HEK293 (cell line): ENCODE measurements at regions not wholly inside any gene's neighbourhood (a gene's known extent, or its start where the extent isn't known, plus 50 kb on each side); places are given as distances from the start of the nearest gene placed in this dataset.

ENCODE experiments used
- CTCF ChIA-PET: fragments of 350-600 bp; formaldehyde crosslinking; extraction: SDS; loops from one replicate; lab custom pipeline; 2021; ENCODE audit warnings: antibody characterized with exemption; lab: Yijun Ruan, JAX
- POLR2A ChIA-PET: fragments of 300-600 bp; formaldehyde crosslinking; extraction: SDS; loops from one replicate; lab custom pipeline; 2020; ENCODE audit warnings: antibody characterized with exemption, inconsistent platforms; lab: Yijun Ruan, JAX
- H3K27ac ChIP-seq: fragments of 200-500 bp; sonication (Bioruptor generic); 2 replicates; pipeline ENCODE4 v1.5.1; 2014; ENCODE audit warnings: low read depth, low read length, control low read depth, inconsistent platforms; ENCODE audit errors: extremely low read depth
- H3K36me3 ChIP-seq, 2 experiments: fragments of 200-500 bp in 1 of 2; sonication (Bioruptor generic) in 1 of 2; 1 replicate in 1 of 2; 2 replicates in 1 of 2; pipeline ENCODE4 v1.5.1; 2014 to 2017; ENCODE audit warnings: inconsistent platforms in 2 of 2, low read length in 2 of 2; ENCODE audit not compliant: control insufficient read depth in 2 of 2, insufficient read depth in 1 of 2
- H3K4me1 ChIP-seq: fragments of 200-500 bp; sonication (Bioruptor generic); 2 replicates; pipeline ENCODE4 v1.5.1; 2014; ENCODE audit warnings: mild to moderate bottlenecking, low read length, inconsistent platforms; ENCODE audit not compliant: control insufficient read depth, insufficient read depth
- H3K4me3 ChIP-seq: 2 replicates; pipeline ENCODE4 v1.5.1; 2011; ENCODE audit warnings: low read depth, mild to moderate bottlenecking, control low read depth, low read length, moderate library complexity
- H3K9me3 ChIP-seq: fragments of 200-500 bp; sonication (Bioruptor generic); 2 replicates; pipeline ENCODE4 v1.5.1; 2014; ENCODE audit warnings: low read depth, low read length, inconsistent platforms; ENCODE audit not compliant: control insufficient read depth, insufficient read depth
- BCL6B ChIP-seq: fragments of 450-650 bp; formaldehyde crosslinking; IDR thresholded peaks from 2 replicates; pipeline ENCODE4 v1.5.1; 2017; ENCODE audit warnings: missing biosample characterization, missing genetic modification characterization
- HOXA7 ChIP-seq: sonication (generic); formaldehyde crosslinking; IDR thresholded peaks from 2 replicates; pipeline ENCODE4 v1.8.1; 2022; ENCODE audit warnings: missing genetic modification reagents, borderline replicate concordance
- PRDM10 ChIP-seq: fragments of 450-650 bp; formaldehyde crosslinking; IDR thresholded peaks from 2 replicates; pipeline ENCODE4 v1.5.1; 2016; ENCODE audit warnings: missing biosample characterization, missing genetic modification characterization
- SCRT1 ChIP-seq: fragments of 450-650 bp; formaldehyde crosslinking; IDR thresholded peaks from 2 replicates; pipeline ENCODE4 v1.5.1; 2016; ENCODE audit warnings: missing biosample characterization, missing genetic modification characterization, borderline replicate concordance
- ZFP3 ChIP-seq: fragments of 450-650 bp; formaldehyde crosslinking; IDR thresholded peaks from 2 replicates; pipeline ENCODE4 v1.5.1; 2016; ENCODE audit warnings: low read depth, missing biosample characterization, missing genetic modification characterization
- ZNF112 ChIP-seq: fragments of 450-650 bp; formaldehyde crosslinking; IDR thresholded peaks from 2 replicates; pipeline ENCODE4 v1.5.0; 2017; ENCODE audit warnings: missing biosample characterization, missing genetic modification characterization
- ZNF302 ChIP-seq: fragments of 450-650 bp; formaldehyde crosslinking; IDR thresholded peaks from 2 replicates; pipeline ENCODE4 v1.5.1; 2016; ENCODE audit warnings: missing biosample characterization, missing genetic modification characterization, low read depth
- ZNF624 ChIP-seq: fragments of 450-650 bp; formaldehyde crosslinking; IDR thresholded peaks from 2 replicates; pipeline ENCODE4 v1.5.1; 2017; ENCODE audit warnings: missing biosample characterization, missing genetic modification characterization
- ZXDB ChIP-seq: fragments of 450-650 bp; formaldehyde crosslinking; IDR thresholded peaks from 2 replicates; pipeline ENCODE4 v1.5.1; 2016; ENCODE audit warnings: missing biosample characterization, missing genetic modification characterization
- TF ChIP-seq, protein P1 (sequence below): fragments of 450-650 bp; formaldehyde crosslinking; IDR thresholded peaks from 2 replicates; pipeline ENCODE4 v1.5.1; 2016; ENCODE audit warnings: missing biosample characterization, missing genetic modification characterization, borderline replicate concordance
- TF ChIP-seq, protein P2 (sequence below): fragments of 450-650 bp; IDR thresholded peaks from 2 replicates; pipeline ENCODE4 v1.5.1; 2018; ENCODE audit warnings: missing biosample characterization, mild to moderate bottlenecking, missing genetic modification characterization

GRCh38 chr11:95595541-95595940, 194.0 kb downstream of the FAM76B start:
- ChIA-PET CTCF (interaction anchor here (1.2 kb wide), 1 partner anchor 12 kb away, joined by 3 read pairs; no protein-coding TSS in a partner anchor), POLR2A (no interaction called here)
- no peaks in the 10 kb centered on the region for H3K4me1 ChIP-seq
- H3K4me3 ChIP-seq = no peak overlapping the region
- no peaks in the 10 kb centered on the region for H3K9me3 ChIP-seq
- H3K36me3 ChIP-seq = no peaks in the 10 kb centered on the region
- H3K27ac ChIP-seq = no peak overlapping the region
- no peak for TF ChIP-seq ZNF302

DNA sequence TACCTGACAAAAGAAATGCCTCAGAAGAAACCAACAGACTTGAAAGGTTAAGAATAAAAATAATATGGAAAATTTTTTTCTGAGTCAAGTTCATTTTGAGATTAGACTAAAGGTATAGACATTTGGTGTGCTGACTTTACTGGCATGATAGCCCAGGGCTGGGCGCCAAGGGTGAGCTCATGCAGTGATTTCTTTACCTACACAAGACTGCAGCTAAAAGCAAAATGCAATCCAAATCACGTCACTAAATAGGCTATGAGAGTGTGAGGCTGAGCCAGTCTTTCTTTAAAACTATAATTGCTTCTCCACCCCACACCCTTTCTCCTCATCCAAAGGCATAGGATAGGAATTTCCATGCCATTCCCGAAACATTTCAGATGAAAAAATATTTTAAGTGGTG, 196.5 kb downstream of the FAM76B start:
- Histone ChIP-seq H3K9me3 (no peaks in the 10 kb centered on the region), H3K36me3 (no peaks in the 10 kb centered on the region), H3K4me3 (no peak overlapping the region), H3K27ac (no peak overlapping the region), H3K4me1 (no peaks in the 10 kb centered on the region)
- ChIA-PET POLR2A (interaction anchor here (1.4 kb wide), 1 partner anchor 362 kb away, joined by 3 read pairs; the partner anchor contains the start of gene SESN3), CTCF (interaction anchor here (0.6 kb wide), 2 partner anchors 112 to 361 kb away, joined by 3 read pairs; no protein-coding TSS in a partner anchor)
- TF ChIP-seq SCRT1 (tag by site-specific recombination) = no peak
- TF ChIP-seq, protein P1, sequence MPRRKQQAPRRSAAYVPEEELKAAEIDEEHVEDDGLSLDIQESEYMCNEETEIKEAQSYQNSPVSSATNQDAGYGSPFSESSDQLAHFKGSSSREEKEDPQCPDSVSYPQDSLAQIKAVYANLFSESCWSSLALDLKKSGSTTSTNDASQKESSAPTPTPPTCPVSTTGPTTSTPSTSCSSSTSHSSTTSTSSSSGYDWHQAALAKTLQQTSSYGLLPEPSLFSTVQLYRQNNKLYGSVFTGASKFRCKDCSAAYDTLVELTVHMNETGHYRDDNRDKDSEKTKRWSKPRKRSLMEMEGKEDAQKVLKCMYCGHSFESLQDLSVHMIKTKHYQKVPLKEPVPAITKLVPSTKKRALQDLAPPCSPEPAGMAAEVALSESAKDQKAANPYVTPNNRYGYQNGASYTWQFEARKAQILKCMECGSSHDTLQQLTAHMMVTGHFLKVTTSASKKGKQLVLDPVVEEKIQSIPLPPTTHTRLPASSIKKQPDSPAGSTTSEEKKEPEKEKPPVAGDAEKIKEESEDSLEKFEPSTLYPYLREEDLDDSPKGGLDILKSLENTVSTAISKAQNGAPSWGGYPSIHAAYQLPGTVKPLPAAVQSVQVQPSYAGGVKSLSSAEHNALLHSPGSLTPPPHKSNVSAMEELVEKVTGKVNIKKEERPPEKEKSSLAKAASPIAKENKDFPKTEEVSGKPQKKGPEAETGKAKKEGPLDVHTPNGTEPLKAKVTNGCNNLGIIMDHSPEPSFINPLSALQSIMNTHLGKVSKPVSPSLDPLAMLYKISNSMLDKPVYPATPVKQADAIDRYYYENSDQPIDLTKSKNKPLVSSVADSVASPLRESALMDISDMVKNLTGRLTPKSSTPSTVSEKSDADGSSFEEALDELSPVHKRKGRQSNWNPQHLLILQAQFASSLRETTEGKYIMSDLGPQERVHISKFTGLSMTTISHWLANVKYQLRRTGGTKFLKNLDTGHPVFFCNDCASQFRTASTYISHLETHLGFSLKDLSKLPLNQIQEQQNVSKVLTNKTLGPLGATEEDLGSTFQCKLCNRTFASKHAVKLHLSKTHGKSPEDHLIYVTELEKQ = no peak
- TF ChIP-seq, protein P2, sequence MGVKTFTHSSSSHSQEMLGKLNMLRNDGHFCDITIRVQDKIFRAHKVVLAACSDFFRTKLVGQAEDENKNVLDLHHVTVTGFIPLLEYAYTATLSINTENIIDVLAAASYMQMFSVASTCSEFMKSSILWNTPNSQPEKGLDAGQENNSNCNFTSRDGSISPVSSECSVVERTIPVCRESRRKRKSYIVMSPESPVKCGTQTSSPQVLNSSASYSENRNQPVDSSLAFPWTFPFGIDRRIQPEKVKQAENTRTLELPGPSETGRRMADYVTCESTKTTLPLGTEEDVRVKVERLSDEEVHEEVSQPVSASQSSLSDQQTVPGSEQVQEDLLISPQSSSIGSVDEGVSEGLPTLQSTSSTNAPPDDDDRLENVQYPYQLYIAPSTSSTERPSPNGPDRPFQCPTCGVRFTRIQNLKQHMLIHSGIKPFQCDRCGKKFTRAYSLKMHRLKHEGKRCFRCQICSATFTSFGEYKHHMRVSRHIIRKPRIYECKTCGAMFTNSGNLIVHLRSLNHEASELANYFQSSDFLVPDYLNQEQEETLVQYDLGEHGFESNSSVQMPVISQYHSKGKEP (tag by site-specific recombination) = 0 out of 2 replicates have a peak, but pooled peaks have one; percentile 27

- TF ChIP-seq, protein P1 = no peak
- TF ChIP-seq ZFP3 (tag by site-specific recombination) = no peak
- no peak for TF ChIP-seq ZNF112 (tag by site-specific recombination)
- POLR2A ChIA-PET = interaction anchor here (1.4 kb wide), 1 partner anchor 361 kb away, joined by 3 read pairs; the partner anchor contains the start of gene SESN3
- CTCF ChIA-PET = interaction anchor here (0.6 to 0.9 kb wide), 3 partner anchors 113 to 360 kb away, joined by 3 read pairs; no protein-coding TSS in a partner anchor
- Histone ChIP-seq H3K27ac (no peak overlapping the region), H3K36me3 (no peaks in the 10 kb centered on the region), H3K9me3 (no peaks in the 10 kb centered on the region), H3K4me1 (no peaks in the 10 kb centered on the region), H3K4me3 (no peak overlapping the region)
Measured at GRCh38 chr11:95592471-95592870, 197.1 kb downstream of the FAM76B start.

DNA sequence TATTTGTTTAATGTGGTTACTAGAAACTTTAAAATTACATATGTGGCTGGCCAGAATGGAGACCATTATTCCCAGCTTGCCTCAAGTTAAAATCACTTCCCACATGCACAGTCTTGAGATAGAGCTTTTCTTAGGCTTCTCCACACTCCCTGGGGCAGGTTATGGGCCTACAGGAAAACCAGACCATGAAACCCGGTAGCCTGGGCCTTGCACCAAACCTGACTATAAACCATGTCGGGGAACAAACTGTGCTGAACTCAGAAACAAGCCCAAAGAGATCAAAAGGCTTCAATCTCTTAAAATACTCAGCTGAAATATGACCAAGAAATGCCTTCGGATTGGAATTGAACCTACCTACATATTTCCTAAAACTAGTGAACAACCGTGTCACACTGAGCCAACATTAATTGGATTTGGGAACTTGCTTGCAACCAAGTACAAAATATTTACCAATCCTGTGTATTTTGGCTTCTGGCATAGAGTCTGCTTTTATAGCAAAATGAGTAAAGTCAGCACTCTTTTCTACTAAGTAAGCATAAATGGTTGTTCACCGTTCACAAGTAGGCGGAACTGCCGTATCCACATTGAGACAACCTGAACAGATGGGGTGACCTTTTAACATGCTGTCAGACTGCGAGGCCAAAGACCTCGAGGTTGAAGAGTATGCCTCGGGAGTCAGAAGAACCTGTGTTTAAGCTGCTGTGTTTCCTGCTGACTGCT, 199.5 kb downstream of the FAM76B start:
- H3K36me3 ChIP-seq = no peaks in the 10 kb centered on the region
- ChIA-PET CTCF (interaction anchor here (0.7 kb wide), 1 partner anchor 214 kb away, joined by 3 read pairs; no protein-coding TSS in a partner anchor), POLR2A (no interaction called here)
- H3K4me1 ChIP-seq = no peaks in the 10 kb centered on the region
- H3K9me3 ChIP-seq = no peaks in the 10 kb centered on the region
- no peak overlapping the region for H3K27ac ChIP-seq
- no peak overlapping the region for H3K4me3 ChIP-seq
- no peak for TF ChIP-seq ZNF624 (tag by site-specific recombination)
- TF ChIP-seq HOXA7 (CRISPR knock-in tag) = no peak
- no peak for TF ChIP-seq PRDM10
- TF ChIP-seq BCL6B (tag by site-specific recombination) = no peak
- no peak for TF ChIP-seq ZXDB (tag by site-specific recombination)
